ENCODE measurements at regions not wholly inside any gene's neighbourhood (a gene's known extent, or its start where the extent isn't known, plus 50 kb on each side); places are given as distances from the start of the nearest gene placed in this dataset.

DNA sequence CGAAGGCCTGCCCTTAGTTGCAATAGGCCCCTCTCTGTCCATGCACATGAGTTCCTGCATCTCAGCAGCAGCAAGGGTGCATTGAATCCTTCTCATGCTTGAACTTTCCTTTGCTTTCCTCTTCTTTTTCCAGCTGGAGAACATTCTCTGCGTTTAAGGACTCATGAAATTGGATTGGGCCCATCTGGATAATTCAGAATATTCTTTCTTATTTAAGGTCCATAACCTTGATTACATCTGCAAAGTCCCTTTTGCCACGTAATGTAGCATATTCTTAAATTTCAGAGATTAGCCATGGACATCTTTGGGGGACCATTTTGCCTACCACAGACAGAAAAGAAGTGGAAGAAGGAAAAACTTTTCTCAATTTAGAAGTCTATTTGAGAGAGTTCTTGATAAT, 159.7 kb upstream of the C21orf91 start:
- H3K4me3 ChIP-seq (replicated peaks; ENCODE audit: low read depth, low read length): no peak overlapping the region
- DNase-seq (ENCODE audit: extremely low read depth, low read depth): no peak
- TF ChIP-seq, protein P1, sequence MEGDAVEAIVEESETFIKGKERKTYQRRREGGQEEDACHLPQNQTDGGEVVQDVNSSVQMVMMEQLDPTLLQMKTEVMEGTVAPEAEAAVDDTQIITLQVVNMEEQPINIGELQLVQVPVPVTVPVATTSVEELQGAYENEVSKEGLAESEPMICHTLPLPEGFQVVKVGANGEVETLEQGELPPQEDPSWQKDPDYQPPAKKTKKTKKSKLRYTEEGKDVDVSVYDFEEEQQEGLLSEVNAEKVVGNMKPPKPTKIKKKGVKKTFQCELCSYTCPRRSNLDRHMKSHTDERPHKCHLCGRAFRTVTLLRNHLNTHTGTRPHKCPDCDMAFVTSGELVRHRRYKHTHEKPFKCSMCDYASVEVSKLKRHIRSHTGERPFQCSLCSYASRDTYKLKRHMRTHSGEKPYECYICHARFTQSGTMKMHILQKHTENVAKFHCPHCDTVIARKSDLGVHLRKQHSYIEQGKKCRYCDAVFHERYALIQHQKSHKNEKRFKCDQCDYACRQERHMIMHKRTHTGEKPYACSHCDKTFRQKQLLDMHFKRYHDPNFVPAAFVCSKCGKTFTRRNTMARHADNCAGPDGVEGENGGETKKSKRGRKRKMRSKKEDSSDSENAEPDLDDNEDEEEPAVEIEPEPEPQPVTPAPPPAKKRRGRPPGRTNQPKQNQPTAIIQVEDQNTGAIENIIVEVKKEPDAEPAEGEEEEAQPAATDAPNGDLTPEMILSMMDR (IDR thresholded peaks at IDR 0.05; ENCODE audit: low read depth, low read length, missing control alignments): no peak

DNA sequence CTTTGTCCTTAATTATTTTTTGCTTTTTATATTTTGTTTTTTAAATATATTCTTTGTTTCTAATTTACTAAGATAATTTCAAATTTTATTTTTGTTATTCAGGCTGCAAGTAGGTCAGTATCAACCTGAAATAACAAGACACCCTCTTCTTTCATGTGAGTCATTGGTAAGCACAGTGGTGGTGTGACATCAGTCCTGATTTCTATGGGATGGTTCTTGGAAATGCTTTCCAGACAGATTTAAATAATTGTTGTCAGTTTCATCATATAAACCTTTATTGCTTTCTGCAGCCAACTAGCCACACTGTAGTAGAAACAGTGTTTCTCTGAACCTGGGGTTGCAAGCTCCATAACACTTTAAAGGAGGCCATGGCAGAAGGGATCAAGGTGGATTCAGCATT, 157.5 kb upstream of the C21orf91 start:
- DNase-seq (ENCODE audit: extremely low read depth, low read depth): no peak
- no peak overlapping the region for H3K4me3 ChIP-seq (replicated peaks; ENCODE audit: low read depth, low read length)
- TF ChIP-seq, protein P1 (IDR thresholded peaks at IDR 0.05; ENCODE audit: low read depth, low read length, missing control alignments): no peak

DNA sequence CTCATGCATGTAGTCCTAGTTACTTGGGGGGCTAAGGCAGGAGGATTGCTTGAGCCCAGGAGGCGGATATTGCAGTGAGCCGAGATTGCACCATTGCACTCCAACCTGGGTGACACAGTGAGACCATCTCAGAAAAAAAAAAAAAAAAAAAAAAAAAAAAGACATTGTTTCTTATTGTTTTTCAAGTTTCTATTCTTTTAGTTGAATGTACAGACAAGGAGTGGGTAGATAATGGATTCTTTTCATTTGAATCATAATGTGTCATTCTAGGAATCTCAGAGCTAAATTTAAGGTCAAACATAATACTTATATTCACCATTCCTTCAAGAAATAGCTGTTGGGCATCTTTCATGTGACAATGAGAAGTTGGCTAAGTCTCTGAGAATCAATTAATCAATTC, 157.0 kb upstream of the C21orf91 start:
- H3K4me3 ChIP-seq (replicated peaks; ENCODE audit: low read depth, low read length): no peak overlapping the region
- TF ChIP-seq, protein P1 (IDR thresholded peaks at IDR 0.05; ENCODE audit: low read depth, low read length, missing control alignments): no peak
- no peak for DNase-seq (ENCODE audit: extremely low read depth, low read depth)

DNA sequence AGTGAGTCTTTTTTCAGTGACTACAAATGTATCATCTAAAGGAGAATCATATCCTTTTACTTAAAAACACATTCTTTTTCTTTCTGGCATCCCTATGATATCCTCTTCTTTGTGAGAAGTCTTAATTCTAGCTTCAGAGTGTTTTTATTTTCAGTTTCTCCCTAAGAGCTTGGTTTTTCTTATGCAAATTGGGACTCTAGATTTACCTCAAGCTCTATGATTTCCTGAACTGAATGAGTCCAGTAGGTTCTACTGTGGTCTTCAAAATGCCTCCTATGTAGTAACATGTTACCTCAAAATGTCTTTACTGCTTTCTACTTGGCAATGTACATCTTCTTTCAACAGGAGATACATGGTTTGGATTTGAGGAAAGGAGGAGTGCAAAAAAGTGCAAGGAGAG, 148.2 kb upstream of the C21orf91 start:
- DNase-seq (ENCODE audit: extremely low read depth, low read depth): no peak
- TF ChIP-seq, protein P1 (IDR thresholded peaks at IDR 0.05; ENCODE audit: low read depth, low read length, missing control alignments): no peak
- H3K4me3 ChIP-seq (replicated peaks; ENCODE audit: low read depth, low read length): no peak overlapping the region

DNA sequence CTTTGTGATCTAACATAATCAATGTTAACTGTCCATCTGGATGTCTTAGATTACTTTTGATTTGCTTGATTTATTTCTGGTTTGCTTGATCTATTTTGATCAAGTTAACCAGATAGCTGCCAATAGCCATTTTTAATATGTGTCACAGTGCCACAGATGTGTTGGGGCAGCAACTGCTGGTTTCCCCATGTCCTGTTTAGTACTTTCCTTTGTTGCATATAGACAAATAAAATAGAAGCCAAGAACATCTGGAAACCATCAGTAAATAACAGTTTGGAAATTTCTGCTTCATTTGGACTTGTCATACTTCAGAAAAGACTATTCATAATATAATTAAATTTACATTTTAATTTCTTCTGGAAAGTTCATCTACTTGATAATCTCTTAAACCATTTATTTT, 145.6 kb upstream of the C21orf91 start:
- DNase-seq (ENCODE audit: extremely low read depth, low read depth): no peak
- TF ChIP-seq, protein P1 (IDR thresholded peaks at IDR 0.05; ENCODE audit: low read depth, low read length, missing control alignments): no peak
- H3K4me3 ChIP-seq (replicated peaks; ENCODE audit: low read depth, low read length): no peak overlapping the region

DNA sequence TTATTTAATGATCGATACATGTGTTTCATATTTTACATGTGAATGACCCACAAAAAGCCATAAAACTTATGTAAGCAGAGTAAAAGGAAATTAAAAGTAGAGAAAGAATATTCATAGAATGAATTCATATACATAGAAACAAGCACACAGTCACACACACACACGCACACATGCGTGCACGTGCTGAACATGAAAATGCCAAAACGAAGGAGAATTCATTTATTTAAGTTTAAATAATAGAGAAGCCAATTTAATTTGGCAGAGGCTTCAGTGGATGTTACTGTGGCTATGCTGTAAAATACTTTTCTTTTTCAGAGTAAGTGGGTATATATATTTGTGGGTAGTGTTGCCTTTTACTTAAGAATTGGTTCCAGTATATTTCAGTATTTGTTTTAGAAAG, 145.0 kb upstream of the C21orf91 start:
- no peak for DNase-seq (ENCODE audit: extremely low read depth, low read depth)
- no peak overlapping the region for H3K4me3 ChIP-seq (replicated peaks; ENCODE audit: low read depth, low read length)
- TF ChIP-seq, protein P1 (IDR thresholded peaks at IDR 0.05; ENCODE audit: low read depth, low read length, missing control alignments): no peak

DNA sequence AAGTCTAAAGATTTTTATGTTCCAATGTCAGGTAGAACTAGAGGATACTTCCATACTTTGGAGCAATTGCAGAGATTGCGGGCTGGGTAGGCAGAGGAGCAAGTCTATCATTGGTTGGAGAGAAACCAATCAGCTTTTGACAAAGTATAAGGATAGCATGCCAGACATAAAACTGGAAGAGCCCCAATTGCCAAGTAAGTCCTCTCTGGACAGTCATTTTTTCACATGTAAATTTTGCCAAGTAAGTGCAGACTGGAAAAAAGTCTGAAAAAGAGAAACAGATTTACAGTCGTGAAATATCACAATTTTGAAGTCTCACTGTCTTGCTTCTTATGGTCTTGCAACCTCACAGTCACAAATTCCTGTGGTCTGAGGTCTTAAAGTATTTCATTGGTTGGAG, 131.4 kb upstream of the C21orf91 start:
- no peak for DNase-seq (ENCODE audit: extremely low read depth, low read depth)
- TF ChIP-seq, protein P1 (IDR thresholded peaks at IDR 0.05; ENCODE audit: low read depth, low read length, missing control alignments): no peak
- no peak overlapping the region for H3K4me3 ChIP-seq (replicated peaks; ENCODE audit: low read depth, low read length)

Measured in HFF-Myc (cell line).